SK-N-SH treated with all-trans-retinoic acid at 6 μM for 48 hours (cell line): ENCODE measurements at regions not wholly inside any gene's neighbourhood (a gene's known extent, or its start where the extent isn't known, plus 50 kb on each side); places are given as distances from the start of the nearest gene placed in this dataset.

Source experiments
- ATAC-seq: fragments of 200-7000 bp; cut with Tn5 transposase; 3 replicates; pipeline ENCODE4 v1.9.1; 2020; ENCODE audit warnings: mild to moderate bottlenecking, moderate library complexity
- ARNTL ChIP-seq: fragments of 450-650 bp; formaldehyde crosslinking; IDR thresholded peaks from 2 replicates; pipeline ENCODE4 v1.5.0; 2020; ENCODE audit warnings: low read depth, mild to moderate bottlenecking, moderate library complexity, borderline replicate concordance
- BACH2 ChIP-seq: fragments of 250-450 bp; sonication (Bioruptor Pico); IDR thresholded peaks from 2 replicates; pipeline ENCODE4 v1.9.0; 2021; ENCODE audit warnings: mild to moderate bottlenecking, borderline replicate concordance
- CSDC2 ChIP-seq: fragments of 250-450 bp; sonication (Bioruptor Pico); IDR thresholded peaks from 2 replicates; pipeline ENCODE4 v1.5.0; 2020; ENCODE audit warnings: mild to moderate bottlenecking, moderate library complexity
- CSRNP3 ChIP-seq: fragments of 250-450 bp; sonication (Bioruptor Pico); IDR thresholded peaks from 2 replicates; pipeline ENCODE4 v1.5.1; 2021; ENCODE audit warnings: mild to moderate bottlenecking, moderate library complexity
- ESRRG ChIP-seq: fragments of 250-450 bp; sonication (Bioruptor Pico); IDR thresholded peaks from 2 replicates; pipeline ENCODE4 v1.6.1; 2021; ENCODE audit warnings: mild to moderate bottlenecking
- GLIS3 ChIP-seq: fragments of 250-450 bp; sonication (Bioruptor Pico); IDR thresholded peaks from 2 replicates; pipeline ENCODE4 v1.5.0; 2020; ENCODE audit warnings: mild to moderate bottlenecking, moderate library complexity
- ISL1 ChIP-seq: fragments of 250-450 bp; sonication (Bioruptor Pico); IDR thresholded peaks from 2 replicates; pipeline ENCODE4 v2.1.2; 2022; ENCODE audit warnings: mild to moderate bottlenecking, moderate library complexity
- OSR1 ChIP-seq: fragments of 250-450 bp; sonication (Bioruptor Pico); IDR thresholded peaks from 2 replicates; pipeline ENCODE4 v1.8.0; 2022; ENCODE audit warnings: moderate library complexity, mild to moderate bottlenecking, inconsistent platforms
- PATZ1 ChIP-seq: fragments of 250-450 bp; sonication (Bioruptor Pico); IDR thresholded peaks from 2 replicates; pipeline ENCODE4 v1.8.0; 2020; ENCODE audit warnings: mild to moderate bottlenecking, moderate library complexity, borderline replicate concordance
- PPARA ChIP-seq: fragments of 250-450 bp; sonication (Bioruptor Pico); IDR thresholded peaks from 2 replicates; pipeline ENCODE4 v1.5.0; 2020; ENCODE audit warnings: mild to moderate bottlenecking, borderline replicate concordance
- RARB ChIP-seq: fragments of 250-450 bp; sonication (Bioruptor Pico); IDR thresholded peaks from 2 replicates; pipeline ENCODE4 v1.8.0; 2021; ENCODE audit warnings: mild to moderate bottlenecking, moderate library complexity
- SNAI2 ChIP-seq: fragments of 250-450 bp; sonication (Bioruptor Pico); IDR thresholded peaks from 2 replicates; pipeline ENCODE4 v1.5.0; 2020; ENCODE audit warnings: mild to moderate bottlenecking, moderate library complexity
- TCF4 ChIP-seq: fragments of 250-450 bp; sonication (Bioruptor Pico); IDR thresholded peaks from 2 replicates; pipeline ENCODE4 v1.8.0; 2021; ENCODE audit warnings: mild to moderate bottlenecking, moderate library complexity, borderline replicate concordance
- TOX ChIP-seq: fragments of 250-450 bp; sonication (Bioruptor Pico); IDR thresholded peaks from 2 replicates; pipeline ENCODE4 v1.8.0; 2021; ENCODE audit warnings: mild to moderate bottlenecking, moderate library complexity, borderline replicate concordance
- TSHZ2 ChIP-seq: fragments of 250-450 bp; sonication (Bioruptor Pico); IDR thresholded peaks from 2 replicates; pipeline ENCODE4 v1.5.0; 2020; ENCODE audit warnings: mild to moderate bottlenecking, moderate library complexity
- ZC3H10 ChIP-seq: fragments of 250-450 bp; sonication (Bioruptor Pico); IDR thresholded peaks from 2 replicates; pipeline ENCODE4 v1.5.1; 2021; ENCODE audit warnings: mild to moderate bottlenecking, moderate library complexity
- ZFP3 ChIP-seq: fragments of 250-450 bp; sonication (Bioruptor Pico); IDR thresholded peaks from 2 replicates; pipeline ENCODE4 v1.5.0; 2020; ENCODE audit warnings: mild to moderate bottlenecking, moderate library complexity
- ZFP30 ChIP-seq: fragments of 450-650 bp; formaldehyde crosslinking; IDR thresholded peaks from 2 replicates; pipeline ENCODE4 v1.5.0; 2022; ENCODE audit warnings: mild to moderate bottlenecking, moderate library complexity
- ZNF565 ChIP-seq: fragments of 450-650 bp; formaldehyde crosslinking; conservative IDR thresholded peaks from 2 replicates; pipeline ENCODE4 v1.5.0; 2020; ENCODE audit warnings: low read depth, mild to moderate bottlenecking, moderate library complexity
- ZNF70 ChIP-seq: fragments of 450-650 bp; formaldehyde crosslinking; IDR thresholded peaks from 2 replicates; pipeline ENCODE4 v1.5.0; 2020; ENCODE audit warnings: mild to moderate bottlenecking, moderate library complexity
- TF ChIP-seq, protein P1 (sequence below): fragments of 250-450 bp; sonication (Bioruptor Pico); IDR thresholded peaks from 2 replicates; pipeline ENCODE4 v1.5.1; 2020; ENCODE audit warnings: low read depth, mild to moderate bottlenecking, moderate library complexity
- TF ChIP-seq, protein P2 (sequence below): fragments of 250-450 bp; sonication (Bioruptor Pico); IDR thresholded peaks from 2 replicates; pipeline ENCODE4 v1.8.0; 2021; ENCODE audit warnings: low read depth, mild to moderate bottlenecking, moderate library complexity, borderline replicate concordance

DNA sequence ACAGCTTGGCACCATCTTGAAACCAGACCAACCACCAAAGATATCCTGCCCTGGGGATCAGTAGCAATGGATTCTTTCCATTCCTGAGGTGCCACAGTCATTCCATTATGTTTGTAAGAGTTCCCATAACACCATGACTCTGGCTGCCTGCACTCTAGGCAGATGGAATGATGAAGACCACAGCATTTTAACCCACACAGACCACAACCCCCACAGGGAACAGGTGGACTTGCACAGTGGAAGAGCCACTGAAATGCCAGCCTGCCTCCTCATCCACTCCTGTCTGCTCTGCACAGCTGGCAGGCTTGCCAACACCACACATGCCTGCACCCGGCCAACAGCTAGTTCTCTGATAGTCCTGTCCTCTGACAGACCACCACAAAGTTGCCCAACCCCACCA lies 2362.2 kb upstream of the AGA start:
- no peak for ATAC-seq
- TF ChIP-seq TSHZ2 (no peak), PPARA (no peak), SNAI2 (CRISPR knock-in tag) (no peak), TOX (CRISPR knock-in tag) (no peak), ZFP30 (CRISPR knock-in tag) (no peak), ZNF70 (CRISPR knock-in tag) (no peak), TCF4 (CRISPR knock-in tag) (no peak), BACH2 (CRISPR knock-in tag) (no peak)

GRCh38 chr4:179817317-179817716 lies 2375.1 kb upstream of the AGA start:
- no peak for ATAC-seq
- no peak for TF ChIP-seq CSRNP3 (CRISPR knock-in tag)
- TF ChIP-seq ZNF70 (CRISPR knock-in tag) = no peak
- TF ChIP-seq TOX (CRISPR knock-in tag) = no peak
- TF ChIP-seq OSR1 (CRISPR knock-in tag) = no peak
- no peak for TF ChIP-seq ZC3H10 (CRISPR knock-in tag)
- no peak for TF ChIP-seq ZNF565 (CRISPR knock-in tag)
- no peak for TF ChIP-seq PPARA
- TF ChIP-seq, protein P1, sequence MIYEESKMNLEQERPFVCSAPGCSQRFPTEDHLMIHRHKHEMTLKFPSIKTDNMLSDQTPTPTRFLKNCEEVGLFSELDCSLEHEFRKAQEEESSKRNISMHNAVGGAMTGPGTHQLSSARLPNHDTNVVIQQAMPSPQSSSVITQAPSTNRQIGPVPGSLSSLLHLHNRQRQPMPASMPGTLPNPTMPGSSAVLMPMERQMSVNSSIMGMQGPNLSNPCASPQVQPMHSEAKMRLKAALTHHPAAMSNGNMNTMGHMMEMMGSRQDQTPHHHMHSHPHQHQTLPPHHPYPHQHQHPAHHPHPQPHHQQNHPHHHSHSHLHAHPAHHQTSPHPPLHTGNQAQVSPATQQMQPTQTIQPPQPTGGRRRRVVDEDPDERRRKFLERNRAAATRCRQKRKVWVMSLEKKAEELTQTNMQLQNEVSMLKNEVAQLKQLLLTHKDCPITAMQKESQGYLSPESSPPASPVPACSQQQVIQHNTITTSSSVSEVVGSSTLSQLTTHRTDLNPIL = no peak
- TF ChIP-seq TCF4 (CRISPR knock-in tag) = no peak
- TF ChIP-seq ARNTL (CRISPR knock-in tag) = no peak
- TF ChIP-seq PATZ1 = no peak
- no peak for TF ChIP-seq ZFP3 (CRISPR knock-in tag)

DNA sequence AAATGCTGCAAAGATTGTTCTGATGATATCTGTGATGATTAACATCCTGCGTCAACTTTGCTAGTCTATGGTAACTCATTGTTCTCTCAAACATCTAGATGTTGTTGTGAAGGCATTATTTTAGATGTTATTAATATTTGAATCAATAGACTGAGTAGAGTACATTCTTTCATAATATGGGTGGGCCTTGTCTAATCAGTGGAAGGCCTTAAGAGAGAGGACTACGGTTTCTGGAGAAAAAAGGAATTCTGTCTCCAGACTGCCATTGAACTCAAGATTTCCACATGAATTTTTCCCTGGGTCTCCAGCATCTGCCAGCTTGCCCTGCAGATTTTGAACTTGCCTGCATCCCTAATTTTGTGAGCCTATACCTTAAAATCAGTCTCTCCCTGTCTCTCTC lies 2381.1 kb upstream of the AGA start:
- no peak for ATAC-seq
- TF ChIP-seq ZFP30 (CRISPR knock-in tag) = no peak
- TF ChIP-seq SNAI2 (CRISPR knock-in tag) = no peak
- TF ChIP-seq GLIS3 (CRISPR knock-in tag) = no peak
- no peak for TF ChIP-seq PPARA
- no peak for TF ChIP-seq PATZ1
- TF ChIP-seq RARB = no peak
- no peak for TF ChIP-seq TCF4 (CRISPR knock-in tag)
- no peak for TF ChIP-seq ISL1 (CRISPR knock-in tag)
- TF ChIP-seq TSHZ2 = no peak
- TF ChIP-seq, protein P2, sequence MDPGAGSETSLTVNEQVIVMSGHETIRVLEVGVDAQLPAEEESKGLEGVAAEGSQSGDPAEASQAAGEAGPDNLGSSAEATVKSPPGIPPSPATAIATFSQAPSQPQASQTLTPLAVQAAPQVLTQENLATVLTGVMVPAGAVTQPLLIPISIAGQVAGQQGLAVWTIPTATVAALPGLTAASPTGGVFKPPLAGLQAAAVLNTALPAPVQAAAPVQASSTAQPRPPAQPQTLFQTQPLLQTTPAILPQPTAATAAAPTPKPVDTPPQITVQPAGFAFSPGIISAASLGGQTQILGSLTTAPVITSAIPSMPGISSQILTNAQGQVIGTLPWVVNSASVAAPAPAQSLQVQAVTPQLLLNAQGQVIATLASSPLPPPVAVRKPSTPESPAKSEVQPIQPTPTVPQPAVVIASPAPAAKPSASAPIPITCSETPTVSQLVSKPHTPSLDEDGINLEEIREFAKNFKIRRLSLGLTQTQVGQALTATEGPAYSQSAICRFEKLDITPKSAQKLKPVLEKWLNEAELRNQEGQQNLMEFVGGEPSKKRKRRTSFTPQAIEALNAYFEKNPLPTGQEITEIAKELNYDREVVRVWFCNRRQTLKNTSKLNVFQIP (CRISPR knock-in tag) = no peak
- TF ChIP-seq ESRRG = no peak
- no peak for TF ChIP-seq OSR1 (CRISPR knock-in tag)
- no peak for TF ChIP-seq CSDC2
